Type B pancreatic cell (in vitro differentiated cells): ENCODE measurements at regions not wholly inside any gene's neighbourhood (a gene's known extent, or its start where the extent isn't known, plus 50 kb on each side); places are given as distances from the start of the nearest gene placed in this dataset.
"Not testable (repeated sequence)": the region's sequence is repeated elsewhere in the genome, so short reads cannot be mapped to it uniquely, and the experiment has no call there.

Experiments used
- DNase-seq: peaks from one replicate; pipeline ENCODE4 v3.0.0; 2021; ENCODE audit warnings: mixed read lengths; ENCODE audit not compliant: unreplicated experiment; ENCODE audit errors: extremely low spot score
- H3K27ac Mint-ChIP-seq: 2 replicates; pipeline ENCODE4 v1.8.0; 2021; ENCODE audit warnings: mild to moderate bottlenecking, mixed read lengths
- H3K27me3 Mint-ChIP-seq: 2 replicates; pipeline ENCODE4 v1.8.0; 2021; ENCODE audit warnings: mixed read lengths
- H3K36me3 Mint-ChIP-seq: 2 replicates; pipeline ENCODE4 v1.8.0; 2021; ENCODE audit warnings: mixed read lengths
- H3K4me1 Mint-ChIP-seq: one replicate; pipeline ENCODE4 v1.8.0; 2021; ENCODE audit warnings: mixed read lengths; ENCODE audit not compliant: unreplicated experiment
- H3K4me3 Mint-ChIP-seq: 2 replicates; pipeline ENCODE4 v1.8.0; 2021; ENCODE audit warnings: mild to moderate bottlenecking, mixed read lengths
- H3K9me3 Mint-ChIP-seq: 2 replicates; pipeline ENCODE4 v1.8.0; 2021; ENCODE audit warnings: mixed read lengths
- CTCF ChIP-seq: fragments of 200-600 bp; sonication (generic); conservative IDR thresholded peaks from 2 replicates; pipeline ENCODE4 v1.5.0; 2021; ENCODE audit warnings: antibody characterized with exemption, mild to moderate bottlenecking

DNA sequence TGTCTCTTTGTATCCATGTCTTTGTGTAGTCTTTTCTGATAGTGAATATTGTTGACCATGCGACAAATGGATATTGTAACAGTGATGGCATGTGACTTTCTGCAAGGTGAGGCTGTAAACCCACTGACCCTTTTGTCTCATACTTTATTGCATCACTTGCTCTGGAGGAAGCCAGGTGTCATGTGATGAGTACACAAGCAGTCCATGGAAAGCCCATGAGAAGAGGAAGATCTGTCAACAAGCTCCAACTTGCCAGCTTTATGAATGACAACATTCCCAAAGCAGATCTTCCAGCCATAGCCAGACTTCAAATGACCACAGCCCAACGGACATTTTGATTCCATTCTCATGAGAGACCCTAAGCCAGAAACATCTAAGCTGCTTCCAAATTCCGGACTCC is 450.1 kb upstream of the ACTBL2 start:
- Mint-ChIP-seq H3K9me3 (peaks cover 19% of the 10 kb centered on the region), H3K27ac (no peak overlapping the region), H3K4me3 (no peak overlapping the region), H3K4me1 (peaks cover 8% of the 10 kb centered on the region), H3K27me3 (no peaks in the 10 kb centered on the region), H3K36me3 (no peaks in the 10 kb centered on the region)
- TF ChIP-seq CTCF = no peak
- DNase-seq = no peak

DNA sequence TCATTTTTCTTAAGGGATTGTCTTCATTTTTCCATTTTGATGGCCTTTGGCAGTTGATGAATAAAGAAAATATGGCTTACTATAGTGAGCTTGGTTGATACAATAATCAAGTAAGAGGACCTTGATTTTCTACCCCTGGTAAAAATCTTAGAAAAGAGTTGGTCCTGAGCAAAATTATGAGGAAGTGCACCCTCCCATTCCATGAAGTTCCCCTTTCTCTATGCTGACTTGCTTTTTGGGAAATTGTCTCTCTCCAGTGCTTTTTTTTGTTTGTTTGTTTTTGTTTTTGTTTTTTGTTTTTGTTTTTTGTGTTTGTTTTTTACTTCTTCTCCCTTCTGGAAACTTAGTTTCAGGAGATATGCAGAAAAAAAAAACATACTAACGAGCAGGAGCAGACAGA is 449.2 kb upstream of the ACTBL2 start:
- TF ChIP-seq CTCF = no peak
- peaks cover 19% of the 10 kb centered on the region for H3K9me3 Mint-ChIP-seq
- no peak overlapping the region for H3K4me3 Mint-ChIP-seq
- H3K27me3 Mint-ChIP-seq = no peaks in the 10 kb centered on the region
- H3K27ac Mint-ChIP-seq = no peak overlapping the region
- H3K4me1 Mint-ChIP-seq = peaks cover 4% of the 10 kb centered on the region
- no peaks in the 10 kb centered on the region for H3K36me3 Mint-ChIP-seq
- DNase-seq = no peak

DNA sequence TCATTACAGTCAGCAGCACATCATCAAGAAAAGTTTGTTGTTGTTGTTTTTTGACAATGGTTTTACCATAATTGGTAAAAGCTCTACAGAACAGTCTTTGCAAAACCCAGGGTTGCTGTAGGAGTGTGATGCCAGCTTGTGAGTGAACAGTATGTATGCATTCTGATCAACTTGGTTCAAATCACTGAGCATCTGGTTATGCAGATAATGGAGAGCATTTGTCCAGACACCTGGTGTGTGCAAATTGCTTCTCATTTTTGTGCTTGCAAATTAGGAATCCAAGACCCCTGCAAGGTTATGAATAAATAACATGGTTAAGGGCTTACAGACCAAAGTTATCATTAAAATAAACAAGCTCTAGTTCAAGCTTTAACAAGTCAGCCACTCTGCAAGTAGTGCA is 448.7 kb upstream of the ACTBL2 start:
- TF ChIP-seq CTCF = no peak
- Mint-ChIP-seq H3K4me1 (peaks cover 2% of the 10 kb centered on the region), H3K4me3 (no peak overlapping the region), H3K36me3 (no peaks in the 10 kb centered on the region), H3K9me3 (peaks cover 19% of the 10 kb centered on the region), H3K27ac (no peak overlapping the region), H3K27me3 (no peaks in the 10 kb centered on the region)
- no peak for DNase-seq

DNA sequence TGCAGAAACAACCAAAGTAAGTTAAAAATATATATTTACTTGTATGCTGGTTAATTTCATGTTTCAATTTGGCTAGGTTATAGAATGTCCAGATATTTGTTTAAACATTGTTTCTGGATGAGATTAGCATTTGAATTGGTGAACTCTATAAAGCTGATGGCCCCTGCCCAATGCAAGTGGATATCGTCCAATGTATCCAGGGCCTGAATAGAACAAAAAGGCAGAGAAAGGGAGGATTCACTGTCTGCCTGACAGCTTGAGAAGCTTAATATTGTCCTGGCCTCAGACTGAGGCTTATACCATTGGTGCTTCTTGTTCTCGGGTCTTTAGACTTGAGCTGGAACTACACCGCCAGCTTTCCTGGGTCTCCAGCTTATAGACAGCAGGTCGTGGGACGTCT is 446.7 kb upstream of the ACTBL2 start:
- Mint-ChIP-seq H3K4me1 (no peaks in the 10 kb centered on the region), H3K4me3 (no peak overlapping the region), H3K36me3 (no peaks in the 10 kb centered on the region), H3K27me3 (no peaks in the 10 kb centered on the region), H3K27ac (no peak overlapping the region), H3K9me3 (peaks cover 8% of the 10 kb centered on the region)
- no peak for TF ChIP-seq CTCF
- no peak for DNase-seq

DNA sequence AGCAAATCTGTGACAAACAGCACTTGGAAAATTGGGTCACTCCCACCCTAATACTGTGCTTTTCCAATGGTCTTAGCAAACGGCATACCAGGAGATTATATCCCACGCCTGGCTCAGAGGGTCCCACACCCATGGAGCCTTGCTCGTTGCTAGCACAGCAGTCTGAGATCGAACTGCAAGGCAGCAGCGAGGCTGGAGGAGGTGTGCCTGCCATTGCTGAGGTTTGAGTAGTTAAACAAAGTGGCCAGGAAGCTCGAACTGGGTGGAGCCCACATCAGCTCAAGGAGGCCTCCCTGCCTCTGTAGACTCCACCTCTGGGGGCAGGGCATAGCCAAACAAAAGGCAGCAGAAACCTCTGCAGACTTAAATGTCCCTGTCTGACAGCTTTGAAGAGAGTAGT is 440.5 kb upstream of the ACTBL2 start:
- not testable (repeated sequence) for H3K4me1 Mint-ChIP-seq, H3K4me3 Mint-ChIP-seq, H3K27me3 Mint-ChIP-seq, H3K9me3 Mint-ChIP-seq, DNase-seq, H3K27ac Mint-ChIP-seq, H3K36me3 Mint-ChIP-seq

- H3K4me1 Mint-ChIP-seq = peaks cover 5% of the 10 kb centered on the region
- H3K4me3 Mint-ChIP-seq = no peak overlapping the region
- H3K36me3 Mint-ChIP-seq = no peaks in the 10 kb centered on the region
- no peaks in the 10 kb centered on the region for H3K9me3 Mint-ChIP-seq
- no peak for DNase-seq
- H3K27me3 Mint-ChIP-seq = no peaks in the 10 kb centered on the region
- no peak overlapping the region for H3K27ac Mint-ChIP-seq
- no peak for TF ChIP-seq CTCF
Measured at GRCh38 chr5:57917004-57917403, 434.4 kb upstream of the ACTBL2 start.
